ENCODE measurements at regions not wholly inside any gene's neighbourhood (a gene's known extent, or its start where the extent isn't known, plus 50 kb on each side); places are given as distances from the start of the nearest gene placed in this dataset.

DNA sequence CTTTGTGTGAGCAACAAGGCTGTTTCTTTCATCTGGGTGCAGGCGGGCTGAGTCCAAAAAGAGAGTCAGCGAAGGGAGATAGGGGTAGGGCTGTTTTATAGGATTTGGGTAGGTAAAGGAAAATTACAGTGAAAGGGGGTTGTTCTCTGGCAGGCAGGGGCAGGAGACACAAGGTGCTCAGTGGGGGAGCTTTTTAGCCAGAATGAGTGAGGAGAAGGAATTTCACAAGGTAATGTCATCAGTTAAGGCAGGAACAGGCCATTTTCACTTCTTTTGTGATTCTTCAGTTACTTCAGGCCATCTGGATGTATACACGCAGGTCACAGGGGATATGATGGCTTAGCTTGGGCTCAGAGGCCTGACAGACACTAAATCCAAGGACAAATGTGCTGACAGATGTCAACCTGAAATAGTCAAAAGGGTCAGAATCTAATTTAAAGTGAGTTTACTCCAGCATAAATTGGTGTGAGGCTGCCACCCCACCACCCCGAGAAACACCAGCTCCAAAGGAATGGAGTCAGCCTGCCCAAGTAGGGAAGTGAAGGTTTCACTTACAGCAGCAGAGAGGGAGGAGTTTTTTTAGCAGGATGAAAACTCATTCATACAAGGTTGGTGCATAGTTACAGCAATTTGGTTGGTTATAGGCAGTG lies 560.0 kb upstream of the CDH4 start:
- TF ChIP-seq ZNF792 (tag by site-specific recombination; IDR thresholded peaks at IDR 0.05) (no peak), ZNF529 (tag by site-specific recombination; IDR thresholded peaks at IDR 0.05; ENCODE audit: insufficient replicate concordance) (no peak), ZNF548 (tag by site-specific recombination; IDR thresholded peaks at IDR 0.05) (no peak), ZNF426 (tag by site-specific recombination; IDR thresholded peaks at IDR 0.05) (no peak), ZNF239 (tag by site-specific recombination; IDR thresholded peaks at IDR 0.05) (no peak), GFI1B (tag by site-specific recombination; IDR thresholded peaks at IDR 0.05) (no peak), ZNF416 (tag by site-specific recombination; IDR thresholded peaks at IDR 0.05) (no peak)
- TF ChIP-seq, protein P1, sequence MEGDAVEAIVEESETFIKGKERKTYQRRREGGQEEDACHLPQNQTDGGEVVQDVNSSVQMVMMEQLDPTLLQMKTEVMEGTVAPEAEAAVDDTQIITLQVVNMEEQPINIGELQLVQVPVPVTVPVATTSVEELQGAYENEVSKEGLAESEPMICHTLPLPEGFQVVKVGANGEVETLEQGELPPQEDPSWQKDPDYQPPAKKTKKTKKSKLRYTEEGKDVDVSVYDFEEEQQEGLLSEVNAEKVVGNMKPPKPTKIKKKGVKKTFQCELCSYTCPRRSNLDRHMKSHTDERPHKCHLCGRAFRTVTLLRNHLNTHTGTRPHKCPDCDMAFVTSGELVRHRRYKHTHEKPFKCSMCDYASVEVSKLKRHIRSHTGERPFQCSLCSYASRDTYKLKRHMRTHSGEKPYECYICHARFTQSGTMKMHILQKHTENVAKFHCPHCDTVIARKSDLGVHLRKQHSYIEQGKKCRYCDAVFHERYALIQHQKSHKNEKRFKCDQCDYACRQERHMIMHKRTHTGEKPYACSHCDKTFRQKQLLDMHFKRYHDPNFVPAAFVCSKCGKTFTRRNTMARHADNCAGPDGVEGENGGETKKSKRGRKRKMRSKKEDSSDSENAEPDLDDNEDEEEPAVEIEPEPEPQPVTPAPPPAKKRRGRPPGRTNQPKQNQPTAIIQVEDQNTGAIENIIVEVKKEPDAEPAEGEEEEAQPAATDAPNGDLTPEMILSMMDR (tag by site-specific recombination; IDR thresholded peaks at IDR 0.05) = no peak
- TF ChIP-seq, protein P2, sequence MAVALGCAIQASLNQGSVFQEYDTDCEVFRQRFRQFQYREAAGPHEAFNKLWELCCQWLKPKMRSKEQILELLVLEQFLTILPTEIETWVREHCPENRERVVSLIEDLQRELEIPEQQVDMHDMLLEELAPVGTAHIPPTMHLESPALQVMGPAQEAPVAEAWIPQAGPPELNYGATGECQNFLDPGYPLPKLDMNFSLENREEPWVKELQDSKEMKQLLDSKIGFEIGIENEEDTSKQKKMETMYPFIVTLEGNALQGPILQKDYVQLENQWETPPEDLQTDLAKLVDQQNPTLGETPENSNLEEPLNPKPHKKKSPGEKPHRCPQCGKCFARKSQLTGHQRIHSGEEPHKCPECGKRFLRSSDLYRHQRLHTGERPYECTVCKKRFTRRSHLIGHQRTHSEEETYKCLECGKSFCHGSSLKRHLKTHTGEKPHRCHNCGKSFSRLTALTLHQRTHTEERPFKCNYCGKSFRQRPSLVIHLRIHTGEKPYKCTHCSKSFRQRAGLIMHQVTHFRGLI (tag by site-specific recombination; IDR thresholded peaks at IDR 0.05) = no peak
- TF ChIP-seq, protein P3, sequence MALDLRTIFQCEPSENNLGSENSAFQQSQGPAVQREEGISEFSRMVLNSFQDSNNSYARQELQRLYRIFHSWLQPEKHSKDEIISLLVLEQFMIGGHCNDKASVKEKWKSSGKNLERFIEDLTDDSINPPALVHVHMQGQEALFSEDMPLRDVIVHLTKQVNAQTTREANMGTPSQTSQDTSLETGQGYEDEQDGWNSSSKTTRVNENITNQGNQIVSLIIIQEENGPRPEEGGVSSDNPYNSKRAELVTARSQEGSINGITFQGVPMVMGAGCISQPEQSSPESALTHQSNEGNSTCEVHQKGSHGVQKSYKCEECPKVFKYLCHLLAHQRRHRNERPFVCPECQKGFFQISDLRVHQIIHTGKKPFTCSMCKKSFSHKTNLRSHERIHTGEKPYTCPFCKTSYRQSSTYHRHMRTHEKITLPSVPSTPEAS (tag by site-specific recombination; IDR thresholded peaks at IDR 0.05) = no peak

All from HEK293 (cell line).